ENCODE measurements at regions not wholly inside any gene's neighbourhood (a gene's known extent, or its start where the extent isn't known, plus 50 kb on each side); places are given as distances from the start of the nearest gene placed in this dataset.
A peak's percentile ranks its signal among the peaks of the same experiment; 100 is the strongest.

- Histone ChIP-seq H3K36me3 (no peaks in the 10 kb centered on the region), H3K4me1 (peaks cover 0 to 15% (median 2%) of the 10 kb centered on the region in 4 donors), H3K27ac (no peak overlapping the region), H3K27me3 (no peaks in the 10 kb centered on the region), H3K4me3 (no peak overlapping the region), H3K9me3 (no peaks in the 10 kb centered on the region)
- in situ Hi-C loops (cut with MboI; ENCODE audit: low pct_ligation_motif_present in 1 of 4, low pct_unique_long_range_greater_than_20kb in 1 of 4, low sequenced_read_pairs in 3 of 4) (no loop called here), intact Hi-C loops (cut with DNase I; ENCODE audit: low total_unique reads) (no loop called here)
- 72 to 74% methylated on average over 4 to 6 of the region's 6 CpGs for WGBS, 2 donors (ENCODE audit: low coverage in 1 of 2)
- TF ChIP-seq CTCF (IDR thresholded peaks at IDR 0.05) = no peak
- no peak for TF ChIP-seq EP300 (IDR thresholded peaks at IDR 0.05; ENCODE audit: low read depth)
- no peak for TF ChIP-seq POLR2A (IDR thresholded peaks at IDR 0.05)
- TF ChIP-seq POLR2AphosphoS5 (IDR thresholded peaks at IDR 0.05) = no peak
- DNase-seq = no peak
These were observed 221.8 kb downstream of the ANAPC1 start for GRCh38 chr2:111662039-111662770.

- in situ Hi-C loops (cut with MboI; ENCODE audit: low pct_ligation_motif_present in 1 of 4, low pct_unique_long_range_greater_than_20kb in 1 of 4, low sequenced_read_pairs in 3 of 4) = no loop called here
- no peak for TF ChIP-seq POLR2A (IDR thresholded peaks at IDR 0.05)
- no peak for TF ChIP-seq POLR2AphosphoS5 (IDR thresholded peaks at IDR 0.05)
- no peak for TF ChIP-seq CTCF (IDR thresholded peaks at IDR 0.05)
- TF ChIP-seq EP300 (IDR thresholded peaks at IDR 0.05; ENCODE audit: low read depth) = no peak
- Histone ChIP-seq H3K36me3 (no peaks in the 10 kb centered on the region), H3K9me3 (no peaks in the 10 kb centered on the region), H3K27me3 (no peaks in the 10 kb centered on the region), H3K4me3 (no peak overlapping the region), H3K27ac (no peak overlapping the region), H3K4me1 (peaks cover 0 to 15% (median 2%) of the 10 kb centered on the region in 4 donors)
- WGBS, 2 donors (ENCODE audit: low coverage in 1 of 2) = 57 to 61% methylated on average over 1 to 7 of the region's 7 CpGs
- DNase-seq = peak; percentile 25
- intact Hi-C loops (cut with DNase I; ENCODE audit: low total_unique reads) = no loop called here
These were observed 221.1 kb downstream of the ANAPC1 start for GRCh38 chr2:111662771-111663470.

- 65 to 66% methylated on average over 6 to 13 of the region's 13 CpGs for WGBS, 2 donors (ENCODE audit: low coverage in 1 of 2)
- Histone ChIP-seq H3K4me3 (no peak overlapping the region), H3K27me3 (no peaks in the 10 kb centered on the region), H3K9me3 (no peaks in the 10 kb centered on the region), H3K36me3 (no peaks in the 10 kb centered on the region), H3K4me1 (peaks cover 0 to 15% (median 2%) of the 10 kb centered on the region in 4 donors), H3K27ac (no peak overlapping the region)
- no peak for TF ChIP-seq POLR2A (IDR thresholded peaks at IDR 0.05)
- TF ChIP-seq CTCF (IDR thresholded peaks at IDR 0.05) = no peak
- TF ChIP-seq EP300 (IDR thresholded peaks at IDR 0.05; ENCODE audit: low read depth) = no peak
- no peak for TF ChIP-seq POLR2AphosphoS5 (IDR thresholded peaks at IDR 0.05)
- in situ Hi-C loops (cut with MboI; ENCODE audit: low pct_ligation_motif_present in 1 of 4, low pct_unique_long_range_greater_than_20kb in 1 of 4, low sequenced_read_pairs in 3 of 4) = no loop called here
- intact Hi-C loops (cut with DNase I; ENCODE audit: low total_unique reads) = no loop called here
- no peak for DNase-seq
These were observed 220.3 kb downstream of the ANAPC1 start for GRCh38 chr2:111663471-111664274.

- 72 to 100% methylated on average over 2 to 4 of the region's 4 CpGs for WGBS, 2 donors (ENCODE audit: low coverage in 1 of 2)
- Histone ChIP-seq H3K4me1 (peaks cover 0 to 10% (median 0%) of the 10 kb centered on the region in 4 donors), H3K4me3 (no peak overlapping the region), H3K27me3 (no peaks in the 10 kb centered on the region), H3K36me3 (no peaks in the 10 kb centered on the region), H3K9me3 (no peaks in the 10 kb centered on the region), H3K27ac (no peak overlapping the region)
- DNase-seq = no peak
- in situ Hi-C loops (cut with MboI; ENCODE audit: low pct_ligation_motif_present in 1 of 4, low pct_unique_long_range_greater_than_20kb in 1 of 4, low sequenced_read_pairs in 3 of 4) = no loop called here
- no peak for TF ChIP-seq EP300 (IDR thresholded peaks at IDR 0.05; ENCODE audit: low read depth)
- no peak for TF ChIP-seq POLR2A (IDR thresholded peaks at IDR 0.05)
- TF ChIP-seq POLR2AphosphoS5 (IDR thresholded peaks at IDR 0.05) = no peak
- TF ChIP-seq CTCF (IDR thresholded peaks at IDR 0.05) = no peak
- intact Hi-C loops (cut with DNase I; ENCODE audit: low total_unique reads) = no loop called here
These were observed 219.6 kb downstream of the ANAPC1 start for GRCh38 chr2:111664275-111664850.
